Peyer's patch (tissue), 4 donors: ENCODE measurements at regions not wholly inside any gene's neighbourhood (a gene's known extent, or its start where the extent isn't known, plus 50 kb on each side); places are given as distances from the start of the nearest gene placed in this dataset.

ENCODE experiments used
- POLR2A ChIP-seq, 2 donors: fragments of 450-650 bp; IDR thresholded peaks; one replicate each; pipeline ENCODE4 v1.5.1; 2017; ENCODE audit warnings: antibody characterized with exemption in 2 of 2, mild to moderate bottlenecking in 2 of 2, moderate library complexity in 2 of 2
- TF ChIP-seq, protein P1 (sequence below), 6 experiments: fragments of 450-650 bp in 4 of 6; fragments of 200-600 bp in 2 of 6; sonication (generic) in 1 of 6; IDR thresholded peaks; one replicate each; pipeline ENCODE4 v1.5.1; 2017 to 2019; ENCODE audit warnings: antibody characterized with exemption in 6 of 6, mild to moderate bottlenecking in 3 of 6, moderate library complexity in 1 of 6

- TF ChIP-seq, protein P1, sequence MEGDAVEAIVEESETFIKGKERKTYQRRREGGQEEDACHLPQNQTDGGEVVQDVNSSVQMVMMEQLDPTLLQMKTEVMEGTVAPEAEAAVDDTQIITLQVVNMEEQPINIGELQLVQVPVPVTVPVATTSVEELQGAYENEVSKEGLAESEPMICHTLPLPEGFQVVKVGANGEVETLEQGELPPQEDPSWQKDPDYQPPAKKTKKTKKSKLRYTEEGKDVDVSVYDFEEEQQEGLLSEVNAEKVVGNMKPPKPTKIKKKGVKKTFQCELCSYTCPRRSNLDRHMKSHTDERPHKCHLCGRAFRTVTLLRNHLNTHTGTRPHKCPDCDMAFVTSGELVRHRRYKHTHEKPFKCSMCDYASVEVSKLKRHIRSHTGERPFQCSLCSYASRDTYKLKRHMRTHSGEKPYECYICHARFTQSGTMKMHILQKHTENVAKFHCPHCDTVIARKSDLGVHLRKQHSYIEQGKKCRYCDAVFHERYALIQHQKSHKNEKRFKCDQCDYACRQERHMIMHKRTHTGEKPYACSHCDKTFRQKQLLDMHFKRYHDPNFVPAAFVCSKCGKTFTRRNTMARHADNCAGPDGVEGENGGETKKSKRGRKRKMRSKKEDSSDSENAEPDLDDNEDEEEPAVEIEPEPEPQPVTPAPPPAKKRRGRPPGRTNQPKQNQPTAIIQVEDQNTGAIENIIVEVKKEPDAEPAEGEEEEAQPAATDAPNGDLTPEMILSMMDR (IDR thresholded peaks at IDR 0.05) = no peak
- TF ChIP-seq POLR2A (IDR thresholded peaks at IDR 0.05) = no peak
Measured at GRCh38 chr4:187826725-187827124, 168.8 kb upstream of the ZFP42 start.
